Right kidney (tissue), 1 donor: ENCODE measurements at regions not wholly inside any gene's neighbourhood (a gene's known extent, or its start where the extent isn't known, plus 50 kb on each side); places are given as distances from the start of the nearest gene placed in this dataset.

ENCODE experiments used
- DNase-seq: peaks from one replicate; pipeline ENCODE4 v3.0.0-alpha.2; 2016

DNA sequence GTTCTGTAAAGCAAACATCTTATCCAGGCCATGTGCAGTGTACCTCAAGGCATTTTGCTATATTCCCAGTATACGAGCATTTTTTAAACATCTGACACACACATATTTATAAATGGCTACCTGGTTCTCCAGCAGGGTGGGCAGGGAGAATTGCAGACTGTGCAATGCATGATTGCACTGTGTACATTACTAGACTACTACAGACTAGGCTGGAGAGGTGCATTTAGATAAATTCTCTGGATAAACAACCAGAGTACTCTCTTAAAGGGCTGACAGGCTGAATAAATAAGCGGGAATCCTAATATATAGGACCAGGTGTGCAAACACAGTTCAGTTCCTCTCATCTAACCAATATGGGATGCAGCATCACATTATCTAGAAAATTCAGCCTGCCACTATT is 428.3 kb upstream of the ARID1B start:
- no peak for DNase-seq

DNA sequence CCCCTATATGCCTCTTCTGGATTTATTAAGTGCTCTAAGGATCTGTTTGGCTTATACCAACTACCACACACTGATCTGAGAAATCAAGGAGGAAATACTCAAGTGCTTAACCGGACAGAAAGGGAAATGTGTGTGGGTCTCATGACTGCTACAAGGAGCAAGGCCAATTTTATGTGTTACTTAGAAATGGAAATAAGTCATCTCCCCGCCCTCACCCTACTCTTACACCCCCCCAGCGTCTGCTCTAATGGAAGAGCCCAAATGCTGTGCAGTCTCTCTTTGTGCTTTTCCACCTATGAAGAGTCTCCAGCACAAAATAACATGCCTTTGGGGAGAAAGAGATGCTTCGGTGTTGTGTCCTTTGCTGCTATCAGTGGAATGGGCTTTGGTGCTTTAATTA is 428.8 kb upstream of the ARID1B start:
- DNase-seq = no peak

DNA sequence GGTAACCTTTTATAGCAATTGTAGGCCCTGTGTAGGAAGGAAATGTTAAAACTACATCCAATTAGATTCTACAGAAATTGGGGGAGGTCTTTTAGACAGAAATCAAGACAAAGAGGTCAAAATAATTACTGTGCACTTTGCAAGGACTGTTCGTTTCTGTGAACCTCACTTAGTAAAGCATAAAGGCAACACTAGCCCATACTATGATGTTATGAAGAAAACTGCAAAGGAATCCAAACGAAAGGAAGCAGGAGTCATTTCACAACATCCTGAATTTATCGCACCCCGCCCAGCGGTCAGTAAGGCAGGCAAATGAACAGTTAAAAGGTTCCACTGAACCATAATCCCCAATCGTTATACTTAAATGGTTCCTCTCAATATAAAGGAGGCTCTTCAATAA is 429.5 kb upstream of the ARID1B start:
- no peak for DNase-seq

DNA sequence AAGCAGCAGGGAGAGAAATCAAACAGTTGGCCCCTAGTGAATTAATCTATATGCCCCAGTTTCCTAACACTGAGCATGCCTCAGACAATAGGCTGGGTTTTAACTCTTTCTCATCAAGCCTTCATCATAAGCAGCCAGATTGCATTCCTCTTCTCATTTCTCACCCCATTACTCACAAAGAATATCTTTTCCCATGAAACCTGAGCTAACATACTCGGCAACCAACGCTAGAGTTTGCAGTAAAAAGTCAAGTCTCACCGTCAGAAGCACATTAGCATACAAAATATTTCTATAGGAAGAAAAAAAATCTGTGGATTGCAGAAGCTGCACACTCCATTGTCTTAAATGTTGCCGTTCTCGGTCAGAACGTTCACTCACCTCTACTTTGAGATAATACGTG is 429.9 kb upstream of the ARID1B start:
- DNase-seq = no peak

DNA sequence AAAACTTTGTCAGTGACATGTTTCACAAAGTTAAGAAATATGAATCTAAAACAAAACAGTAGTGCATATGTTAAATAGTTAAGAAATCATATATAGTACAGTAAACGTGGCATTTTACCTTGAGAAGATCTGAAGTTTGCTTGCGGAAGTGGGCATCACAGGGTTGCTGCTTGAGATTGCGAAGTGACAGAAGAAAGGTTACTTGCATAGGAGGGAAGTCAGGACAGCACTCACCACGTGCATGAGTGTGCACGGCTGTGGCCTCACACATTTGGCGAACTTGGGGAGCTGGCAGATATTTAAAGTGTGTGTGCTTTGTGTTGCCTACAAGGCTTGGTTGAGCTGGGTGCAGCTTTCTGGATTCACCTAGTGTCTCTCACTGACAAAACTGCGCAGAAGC is 431.5 kb upstream of the ARID1B start:
- DNase-seq = no peak

DNA sequence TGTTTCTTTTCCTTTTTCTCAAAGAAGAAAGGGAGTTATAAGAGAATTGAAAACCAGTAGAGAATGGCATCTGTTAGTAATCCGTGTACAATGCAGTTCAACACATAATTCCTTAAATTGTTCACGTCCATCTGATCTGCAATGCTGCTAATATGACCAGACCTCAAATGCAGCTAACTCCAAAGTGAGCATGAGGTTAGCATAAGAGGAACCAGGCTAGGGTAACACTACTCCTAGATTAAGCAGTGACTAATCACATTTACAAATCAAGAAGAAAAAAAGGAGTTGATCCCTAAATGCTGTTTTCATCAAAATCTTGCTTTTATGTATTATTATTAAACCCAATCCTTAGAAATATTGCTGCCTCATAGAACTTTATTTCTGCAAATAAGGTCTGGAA is 432.7 kb upstream of the ARID1B start:
- no peak for DNase-seq

DNA sequence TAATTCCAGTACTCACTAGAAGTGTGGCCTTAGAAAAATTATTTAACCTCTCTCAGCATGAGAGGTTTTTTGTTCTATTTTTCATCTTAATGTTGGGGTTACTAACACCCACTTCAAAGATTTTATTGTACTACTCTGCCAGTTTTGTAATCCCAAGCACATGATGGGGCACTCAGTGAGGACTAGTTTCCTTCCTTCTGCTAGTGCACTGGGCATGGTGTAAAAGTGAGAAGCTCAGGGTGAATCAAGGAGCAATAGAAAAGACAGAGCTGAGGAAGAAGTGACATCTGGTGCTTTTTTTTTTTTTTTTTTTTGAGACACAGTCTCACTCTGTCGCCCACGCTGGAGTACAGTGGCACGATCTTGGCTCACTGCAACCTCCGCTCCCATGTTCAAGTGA is 439.4 kb upstream of the ARID1B start:
- DNase-seq = no peak

DNA sequence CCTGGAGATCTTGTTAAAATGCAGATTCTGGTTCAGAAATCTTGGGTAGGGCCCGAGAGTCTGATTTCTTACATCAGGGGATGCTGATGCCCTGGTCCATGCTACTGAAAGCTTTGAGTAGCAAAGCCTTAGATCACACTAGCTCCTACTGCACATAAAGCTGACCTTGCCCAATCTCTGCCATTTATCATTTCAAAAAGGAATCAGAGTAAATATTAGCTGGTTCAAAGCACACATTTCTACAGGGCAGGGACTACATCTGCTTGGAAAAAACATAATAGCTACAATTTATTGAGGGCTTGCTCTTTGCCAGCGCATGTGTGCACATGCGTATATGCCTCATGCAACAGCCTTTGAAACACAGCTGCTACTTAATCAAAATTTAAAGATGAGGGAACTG is 440.4 kb upstream of the ARID1B start:
- DNase-seq = no peak

DNA sequence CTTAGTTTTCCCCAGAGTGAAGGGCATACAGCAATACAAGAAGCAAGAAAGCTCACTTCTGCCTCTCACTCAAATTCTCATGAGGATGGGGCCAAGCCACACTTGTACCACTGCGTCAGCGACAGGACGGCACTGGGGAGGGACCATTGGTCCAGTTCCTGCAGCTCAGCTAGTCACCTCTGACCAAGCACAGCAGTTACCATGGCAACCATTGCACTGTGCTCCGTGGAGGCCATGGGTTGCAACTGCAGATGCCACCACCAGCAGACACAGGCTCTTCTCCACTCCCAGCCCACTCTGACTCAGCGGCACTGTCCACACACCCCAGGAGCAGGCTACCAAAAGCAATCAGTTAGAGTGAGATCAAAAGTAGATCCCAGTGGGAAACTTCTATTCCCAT is 441.1 kb upstream of the ARID1B start:
- DNase-seq = no peak

DNA sequence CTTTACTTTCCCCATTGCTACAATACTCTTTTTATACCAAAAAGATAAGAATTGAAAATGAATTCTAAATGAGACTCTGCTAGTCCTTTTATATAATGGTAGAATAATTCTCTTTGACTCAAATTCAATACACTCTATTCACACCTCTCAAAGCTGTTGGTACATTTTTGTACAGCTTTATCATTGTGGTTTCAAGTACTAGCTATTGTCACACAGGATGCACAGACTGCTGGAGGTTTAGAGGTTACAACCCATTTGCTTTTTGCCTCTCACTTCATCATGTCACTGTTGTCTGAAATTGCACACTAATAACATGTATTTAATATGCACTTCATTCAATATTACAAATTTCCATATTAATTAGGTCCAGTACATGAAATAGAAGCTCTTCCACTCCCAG is 442.2 kb upstream of the ARID1B start:
- DNase-seq = no peak

DNA sequence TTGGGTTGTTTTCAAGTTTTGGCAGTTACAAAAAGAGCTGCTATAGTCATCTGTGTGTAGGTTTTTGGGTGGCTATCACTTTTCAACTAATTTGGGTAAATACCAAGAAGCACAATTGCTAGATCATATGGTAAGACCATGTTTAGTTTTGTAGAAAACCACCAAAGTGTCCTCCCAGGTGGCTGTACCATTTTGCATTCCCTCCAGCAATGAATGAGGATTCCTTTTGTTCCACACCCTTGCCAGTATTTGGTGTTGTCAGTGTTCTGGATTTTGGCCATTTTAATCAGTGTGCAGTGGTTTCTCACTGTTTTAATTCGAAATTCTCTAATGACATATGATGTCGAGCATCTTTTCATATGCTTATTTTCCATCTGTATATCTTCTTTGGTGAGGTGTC is 457.5 kb upstream of the ARID1B start:
- no peak for DNase-seq

DNA sequence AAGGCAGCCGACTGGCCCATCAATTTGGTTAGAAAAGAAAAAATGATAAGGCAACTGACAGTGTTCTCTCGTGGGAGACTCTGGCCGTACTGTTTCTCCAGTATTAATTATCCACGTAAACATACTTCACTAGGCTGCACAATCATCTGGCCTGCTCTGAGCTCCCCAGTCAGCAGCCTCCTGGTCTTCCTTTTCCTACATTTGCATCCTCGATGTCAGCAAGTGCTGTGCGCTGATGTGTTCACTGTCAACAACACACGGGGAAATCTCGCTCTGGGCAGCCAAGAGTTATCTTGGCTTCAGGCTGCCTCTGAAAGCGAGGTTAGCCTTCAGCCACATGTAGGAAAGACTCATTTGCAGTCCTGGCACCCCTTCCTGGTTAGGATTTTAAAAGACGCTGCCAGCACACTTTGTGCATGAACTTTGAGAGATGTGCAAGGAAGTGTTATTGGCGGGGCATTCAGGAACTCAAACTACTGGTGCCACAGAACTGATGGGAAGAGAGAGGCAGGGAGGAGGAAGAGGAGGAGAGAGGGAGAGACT is 460.5 kb upstream of the ARID1B start:
- DNase-seq = no peak

DNA sequence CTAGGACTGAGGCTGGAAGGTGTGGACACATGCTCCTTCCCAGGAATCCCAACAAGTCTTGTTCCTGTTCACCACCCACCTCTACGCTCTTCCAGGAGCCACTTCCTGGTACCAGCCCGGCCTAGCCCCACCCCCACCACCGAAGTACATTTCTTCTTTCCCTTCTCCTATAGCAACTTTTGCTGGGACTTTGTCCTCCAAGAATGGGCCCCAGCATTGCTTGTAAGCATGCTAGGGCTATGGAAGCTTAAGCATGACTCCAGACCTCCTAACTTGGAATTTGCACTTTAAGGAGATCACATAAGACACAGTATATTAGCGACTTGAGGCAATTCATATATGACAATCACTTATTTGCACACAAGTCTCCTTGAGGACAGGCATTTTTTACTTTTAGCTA is 462.0 kb upstream of the ARID1B start:
- DNase-seq = no peak

DNA sequence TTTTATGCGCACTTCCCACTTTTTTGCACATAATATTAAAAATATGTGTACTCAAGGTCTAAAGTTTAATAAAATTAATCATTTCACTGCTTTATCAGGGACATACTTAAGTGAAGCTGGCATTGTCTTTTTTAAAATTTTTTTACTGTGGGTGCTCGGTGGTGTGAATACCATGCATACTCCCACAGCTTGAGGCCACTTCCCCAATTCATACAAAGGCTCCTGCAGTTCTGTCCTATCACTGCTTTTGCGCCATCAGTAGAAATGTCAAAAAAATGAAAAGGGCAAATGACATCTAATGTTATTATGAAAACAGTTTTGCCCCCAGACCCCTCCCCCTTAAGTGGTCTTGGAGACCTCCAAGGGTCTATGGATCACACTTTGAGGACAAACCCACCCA is 464.1 kb upstream of the ARID1B start:
- no peak for DNase-seq

DNA sequence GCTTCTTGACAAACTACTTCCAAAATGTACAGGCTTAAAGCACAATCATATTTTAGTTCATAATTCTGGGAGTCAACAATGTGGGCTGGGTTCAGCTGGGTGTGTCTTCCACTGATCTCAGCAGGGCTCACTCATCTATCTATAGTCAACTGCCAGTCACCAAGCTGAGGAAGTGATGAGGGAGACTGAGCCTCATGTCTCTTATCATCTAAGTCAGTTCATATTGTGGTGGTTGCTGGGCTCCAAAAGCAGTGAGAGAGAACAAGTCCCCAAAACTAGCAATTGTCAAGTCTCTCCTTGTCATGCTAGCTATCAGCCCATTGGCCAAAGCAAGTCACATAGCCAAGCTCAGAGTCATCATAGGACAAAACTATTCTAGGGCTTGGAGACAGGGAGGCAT is 465.9 kb upstream of the ARID1B start:
- no peak for DNase-seq

DNA sequence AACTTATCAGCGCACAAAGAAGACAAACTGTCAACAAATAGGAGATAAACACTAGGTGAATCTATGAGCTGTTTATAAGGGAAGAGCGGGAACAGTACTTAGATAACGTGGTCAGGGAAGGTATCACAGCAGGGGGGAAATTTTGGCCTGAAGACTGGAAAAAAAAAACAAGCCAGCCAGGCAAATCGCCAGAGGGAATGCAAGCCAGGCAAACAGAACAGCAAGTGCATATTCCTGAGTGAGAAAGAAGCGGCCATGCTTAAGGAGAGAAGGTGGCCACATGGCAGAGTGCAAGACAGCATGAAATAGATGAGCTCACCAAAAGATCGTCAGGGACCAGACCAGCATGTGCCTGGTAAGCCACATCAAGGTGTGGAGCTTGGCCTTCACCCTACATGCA is 466.5 kb upstream of the ARID1B start:
- DNase-seq = no peak

DNA sequence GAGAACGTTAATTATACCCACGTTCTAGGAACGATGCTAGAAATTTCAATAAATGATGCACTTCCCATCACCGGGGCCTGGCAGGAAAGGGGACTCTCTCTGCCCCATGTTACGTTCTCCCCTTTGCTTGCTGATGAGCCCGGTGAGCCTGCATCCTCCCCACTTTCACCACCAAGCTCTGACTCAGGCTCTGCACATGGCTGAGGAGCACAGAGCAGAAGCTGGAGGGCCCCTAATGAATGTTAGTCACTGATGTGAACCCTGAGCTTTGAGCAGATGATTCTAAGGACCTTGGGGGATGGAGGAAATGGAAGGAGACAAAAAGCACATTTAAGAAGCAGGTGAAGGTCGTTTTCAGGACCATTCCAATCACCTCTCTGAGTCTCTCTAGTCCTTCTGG is 468.2 kb upstream of the ARID1B start:
- DNase-seq = no peak

DNA sequence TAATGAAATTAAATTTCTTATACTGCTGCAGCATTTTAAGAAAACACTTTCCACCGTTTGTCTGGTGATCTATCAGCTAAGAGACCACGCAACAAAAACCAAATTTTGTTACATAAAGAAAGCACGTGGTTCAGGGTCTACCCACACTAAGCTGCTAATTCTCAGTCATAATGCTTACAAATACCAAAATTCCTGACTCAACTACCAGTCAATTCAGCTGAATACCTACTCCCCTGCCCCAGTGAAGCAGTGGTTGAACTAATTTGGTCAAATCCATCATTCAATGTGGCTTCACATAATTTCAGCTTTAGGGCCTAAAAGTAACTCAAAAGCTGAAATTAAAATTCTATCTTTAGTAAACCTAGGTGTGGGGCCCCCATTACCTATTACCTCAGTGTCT is 468.6 kb upstream of the ARID1B start:
- no peak for DNase-seq

DNA sequence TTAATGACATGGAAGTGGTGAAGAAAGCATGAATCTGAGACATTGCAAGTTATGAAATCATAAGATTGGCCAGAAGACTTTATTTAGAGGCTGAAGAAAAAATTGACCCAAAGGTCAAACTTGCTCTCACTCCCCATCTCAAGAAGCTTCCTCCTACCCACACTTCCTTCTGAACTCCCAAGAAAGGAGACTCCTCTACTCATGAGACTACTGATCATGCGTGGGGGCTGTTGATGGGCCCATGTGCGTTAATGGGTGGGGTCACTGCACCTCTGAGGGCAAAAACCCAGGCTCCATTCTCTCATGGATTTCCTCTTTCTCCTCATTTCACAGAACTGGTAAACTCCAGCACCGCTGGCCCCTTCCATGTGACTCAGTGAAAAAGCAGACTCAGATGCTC is 470.6 kb upstream of the ARID1B start:
- no peak for DNase-seq

DNA sequence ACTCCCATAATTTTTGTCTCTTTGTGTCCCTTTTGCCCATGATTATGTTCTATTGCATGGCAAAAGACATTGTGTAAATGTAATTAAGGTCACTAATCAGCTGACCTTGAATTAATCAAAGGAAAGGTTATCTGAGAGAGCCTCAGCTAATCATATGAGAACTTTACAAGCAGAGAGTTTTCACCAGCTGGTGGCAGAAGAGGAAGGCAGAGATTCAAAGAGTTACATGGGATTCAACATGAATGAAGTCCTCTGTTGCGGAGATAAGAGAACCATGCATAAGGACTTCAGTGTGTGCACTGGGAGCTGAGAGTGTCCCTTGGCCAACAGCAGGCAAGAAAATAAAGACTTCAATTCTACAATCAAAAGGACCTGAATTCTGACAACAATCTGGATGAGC is 494.1 kb upstream of the ARID1B start:
- DNase-seq = no peak

DNA sequence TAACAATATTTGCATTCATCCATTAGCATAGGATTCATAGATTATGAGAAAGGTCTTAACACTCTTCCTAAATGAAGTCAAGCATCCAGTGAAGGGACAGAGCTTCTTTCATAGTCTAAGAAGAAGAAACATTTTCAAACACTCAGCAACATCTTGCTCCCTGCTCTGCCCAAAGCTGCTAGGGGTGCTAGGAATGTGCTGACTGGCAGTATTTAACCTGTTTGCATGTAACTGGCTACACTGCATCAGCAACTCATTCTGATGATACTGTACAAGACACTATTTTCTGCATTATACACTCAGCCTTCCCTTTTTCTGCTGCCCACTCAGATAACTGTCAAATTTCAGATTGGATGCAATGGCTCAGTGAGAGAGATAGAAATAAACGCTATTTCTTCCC is 495.1 kb upstream of the ARID1B start:
- no peak for DNase-seq

DNA sequence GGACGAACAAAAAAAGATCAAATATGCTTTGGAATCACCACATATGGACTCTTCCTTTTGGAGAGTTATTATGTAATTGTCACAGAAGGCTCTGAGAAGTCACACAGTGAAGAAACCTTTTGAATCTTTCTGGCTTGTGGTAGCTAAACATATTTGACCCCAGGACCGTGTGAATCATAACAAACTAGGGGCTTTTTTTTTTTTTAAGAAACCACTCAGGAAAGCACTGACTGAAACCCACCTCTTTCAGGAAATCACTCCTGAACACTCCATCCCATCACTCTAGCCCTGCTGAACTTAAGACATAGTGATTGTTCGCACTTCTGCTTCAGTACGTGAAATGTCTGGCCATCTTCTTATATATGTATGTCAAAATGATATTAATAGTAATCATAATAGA is 495.9 kb upstream of the ARID1B start:
- no peak for DNase-seq

DNA sequence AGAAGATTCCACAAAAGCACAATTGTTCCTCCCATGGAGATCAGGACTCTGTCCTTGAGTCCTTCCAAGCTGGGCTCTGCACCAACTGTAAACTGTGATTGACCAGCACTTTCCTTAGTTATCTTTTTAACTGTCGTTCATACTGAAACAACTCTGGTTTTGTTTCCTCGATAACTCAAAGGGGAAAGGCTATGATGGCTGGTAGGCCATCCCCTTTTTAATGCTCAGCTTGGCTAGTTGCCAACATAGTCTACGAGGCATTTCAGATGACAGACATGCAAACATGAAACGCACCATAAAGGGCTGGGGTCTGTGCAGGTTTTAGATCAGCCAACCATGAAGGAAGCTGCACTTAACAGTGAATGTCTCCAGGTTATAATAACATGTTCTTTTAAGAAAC is 497.1 kb upstream of the ARID1B start:
- peak; percentile 40 for DNase-seq

DNA sequence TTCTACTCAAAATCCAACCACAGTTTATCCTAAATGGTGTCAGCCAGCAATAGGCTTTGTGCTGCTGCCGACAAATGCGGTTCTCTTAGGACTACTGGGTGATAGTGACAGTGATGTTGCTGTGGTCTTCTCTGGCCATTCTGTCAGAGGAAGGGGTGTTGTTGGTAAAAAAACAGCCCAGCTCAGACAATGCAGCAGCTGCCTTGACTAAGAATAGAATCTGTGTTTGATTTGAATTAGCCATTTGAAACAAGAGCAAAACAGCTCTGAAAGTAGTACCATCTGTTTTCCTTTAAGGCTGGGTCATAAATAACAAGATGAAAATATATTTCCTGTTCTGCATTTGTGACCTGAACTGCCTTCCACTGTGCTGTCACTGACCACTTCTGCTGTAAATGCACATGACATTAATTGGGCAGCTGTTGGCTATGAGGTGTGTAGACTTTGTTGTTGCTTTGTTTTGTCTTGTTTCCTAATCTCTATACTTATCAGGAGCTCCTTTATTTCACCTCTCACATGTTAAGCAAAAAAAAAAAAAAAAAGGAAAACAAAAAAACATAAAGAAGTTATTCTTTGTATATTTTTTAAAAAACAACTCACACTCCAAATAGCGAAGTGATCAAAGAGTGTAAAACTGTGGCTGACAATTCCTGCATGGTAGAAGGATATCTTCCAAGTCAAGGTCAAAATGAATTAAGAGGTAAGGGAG is 497.8 kb upstream of the ARID1B start:
- peak; percentile 30 for DNase-seq
